NCI-H69 (cell line): ENCODE measurements at regions not wholly inside any gene's neighbourhood (a gene's known extent, or its start where the extent isn't known, plus 50 kb on each side); places are given as distances from the start of the nearest gene placed in this dataset.
A peak's percentile ranks its signal among the peaks of the same experiment; 100 is the strongest.

Source experiments
- DNase-seq: peaks from one replicate; lab custom pipeline; 2025; lab: John Stamatoyannopoulos, UW

GRCh38 chr11:80349997-80350396 lies 909.2 kb upstream of the TENM4 start:
- DNase-seq = no peak

GRCh38 chr11:80346353-80347059 lies 905.7 kb upstream of the TENM4 start:
- DNase-seq = no peak

GRCh38 chr11:80343436-80343835 lies 902.6 kb upstream of the TENM4 start:
- no peak for DNase-seq

- no peak for DNase-seq
Measured at GRCh38 chr11:80338231-80338630, 897.4 kb upstream of the TENM4 start.

- no peak for DNase-seq
Measured at GRCh38 chr11:80331694-80332093, 890.9 kb upstream of the TENM4 start.

GRCh38 chr11:80330264-80330663 lies 889.4 kb upstream of the TENM4 start:
- DNase-seq = no peak

GRCh38 chr11:80328774-80329173 lies 887.9 kb upstream of the TENM4 start:
- DNase-seq = no peak

GRCh38 chr11:80327956-80328614 lies 887.3 kb upstream of the TENM4 start:
- peak; percentile 15 for DNase-seq

GRCh38 chr11:80321786-80322185 lies 881.0 kb upstream of the TENM4 start:
- DNase-seq = no peak

GRCh38 chr11:80320765-80321164 lies 879.9 kb upstream of the TENM4 start:
- peak; percentile 22 for DNase-seq

- peak; percentile 24 for DNase-seq
Measured at GRCh38 chr11:80320226-80320625, 879.4 kb upstream of the TENM4 start.

GRCh38 chr11:80317612-80318011 lies 876.8 kb upstream of the TENM4 start:
- DNase-seq = peak; percentile 11

- DNase-seq = peak; percentile 5
Measured at GRCh38 chr11:80315200-80315599, 874.4 kb upstream of the TENM4 start.

- no peak for DNase-seq
Measured at GRCh38 chr11:80309301-80309700, 868.5 kb upstream of the TENM4 start.

- no peak for DNase-seq
Measured at GRCh38 chr11:80307676-80308075, 866.8 kb upstream of the TENM4 start.

GRCh38 chr11:80297858-80298632 lies 857.2 kb upstream of the TENM4 start:
- DNase-seq = no peak

GRCh38 chr11:80293293-80293692 lies 852.5 kb upstream of the TENM4 start:
- no peak for DNase-seq

- DNase-seq = no peak
Measured at GRCh38 chr11:80284946-80285785, 844.3 kb upstream of the TENM4 start.

GRCh38 chr11:80282643-80283042 lies 841.8 kb upstream of the TENM4 start:
- no peak for DNase-seq

- DNase-seq = no peak
Measured at GRCh38 chr11:80281194-80281593, 840.4 kb upstream of the TENM4 start.

- DNase-seq = no peak
Measured at GRCh38 chr11:80280737-80281136, 839.9 kb upstream of the TENM4 start.

- no peak for DNase-seq
Measured at GRCh38 chr11:80261776-80262175, 820.9 kb upstream of the TENM4 start.
